Osteocyte (in vitro differentiated cells): ENCODE measurements at regions not wholly inside any gene's neighbourhood (a gene's known extent, or its start where the extent isn't known, plus 50 kb on each side); places are given as distances from the start of the nearest gene placed in this dataset.
A peak's percentile ranks its signal among the peaks of the same experiment; 100 is the strongest.

Source experiments
- DNase-seq: peaks from one replicate; pipeline ENCODE4 v3.0.0; 2021; ENCODE audit warnings: mixed read lengths; ENCODE audit not compliant: unreplicated experiment; ENCODE audit errors: extremely low spot score
- H3K27ac Mint-ChIP-seq: one replicate; pipeline ENCODE4 v1.8.0; 2021; ENCODE audit warnings: mild to moderate bottlenecking, mixed read lengths; ENCODE audit not compliant: unreplicated experiment
- H3K27me3 Mint-ChIP-seq: one replicate; pipeline ENCODE4 v1.8.0; 2021; ENCODE audit warnings: mixed read lengths; ENCODE audit not compliant: unreplicated experiment
- H3K36me3 Mint-ChIP-seq: one replicate; pipeline ENCODE4 v1.8.0; 2021; ENCODE audit warnings: mixed read lengths; ENCODE audit not compliant: unreplicated experiment
- H3K4me1 Mint-ChIP-seq: one replicate; pipeline ENCODE4 v1.8.0; 2021; ENCODE audit warnings: mixed read lengths; ENCODE audit not compliant: unreplicated experiment
- H3K4me3 Mint-ChIP-seq: one replicate; pipeline ENCODE4 v1.8.0; 2021; ENCODE audit warnings: mild to moderate bottlenecking, moderate library complexity, mixed read lengths; ENCODE audit not compliant: unreplicated experiment
- H3K9me3 Mint-ChIP-seq: one replicate; pipeline ENCODE4 v1.8.0; 2021; ENCODE audit warnings: mixed read lengths; ENCODE audit not compliant: unreplicated experiment
- TF ChIP-seq, protein P1 (sequence below): fragments of 200-600 bp; sonication (generic); IDR thresholded peaks from 2 replicates; pipeline ENCODE4 v1.5.0; 2021; ENCODE audit warnings: antibody characterized with exemption, mild to moderate bottlenecking, moderate library complexity

DNA sequence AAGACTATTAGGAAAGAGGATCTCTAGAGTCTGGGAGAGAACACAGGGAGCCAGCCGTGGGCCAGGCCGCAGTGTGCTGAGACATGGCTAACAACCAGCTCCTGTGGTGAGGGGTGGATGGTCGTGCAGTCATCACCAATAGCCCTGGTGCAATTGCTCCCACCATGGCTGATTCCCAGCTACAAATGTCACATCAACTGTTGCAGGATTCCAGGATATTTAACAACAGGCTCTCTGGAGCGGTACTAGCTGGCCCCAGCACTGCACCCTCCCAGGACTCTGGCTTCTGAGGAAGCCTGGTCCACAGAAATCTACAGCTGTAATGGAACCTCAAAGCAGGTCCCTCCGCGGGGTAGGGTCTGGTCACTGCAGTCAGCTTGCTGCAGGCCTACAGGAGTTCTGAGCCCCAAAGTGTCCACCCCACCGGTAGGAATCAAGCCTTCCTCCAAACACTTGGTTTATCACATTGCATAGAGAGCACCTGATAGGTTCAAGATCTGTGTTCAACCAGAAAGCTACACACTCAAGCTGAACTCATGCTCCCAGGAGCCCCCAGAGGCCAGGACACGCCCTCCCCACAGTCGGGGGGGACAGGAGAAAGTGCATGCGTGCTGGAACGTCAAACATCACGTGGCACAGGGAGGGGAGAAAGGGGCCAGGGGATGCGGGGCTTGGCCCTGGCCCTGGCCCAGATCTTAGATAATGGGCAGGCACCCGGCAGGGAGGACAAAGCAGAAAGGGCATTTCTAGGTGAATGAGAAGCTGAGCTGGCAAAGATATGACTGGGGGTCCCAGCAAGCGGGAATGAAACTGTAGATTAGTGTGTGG is 609.0 kb downstream of the TBC1D22A start:
- DNase-seq, result peak; percentile 68
- peaks cover 6% of the 10 kb centered on the region for H3K9me3 Mint-ChIP-seq
- no peak overlapping the region for H3K27ac Mint-ChIP-seq
- H3K36me3 Mint-ChIP-seq, result no peaks in the 10 kb centered on the region
- no peaks in the 10 kb centered on the region for H3K27me3 Mint-ChIP-seq
- H3K4me1 Mint-ChIP-seq, result no peaks in the 10 kb centered on the region
- H3K4me3 Mint-ChIP-seq, result no peak overlapping the region
- TF ChIP-seq, protein P1, sequence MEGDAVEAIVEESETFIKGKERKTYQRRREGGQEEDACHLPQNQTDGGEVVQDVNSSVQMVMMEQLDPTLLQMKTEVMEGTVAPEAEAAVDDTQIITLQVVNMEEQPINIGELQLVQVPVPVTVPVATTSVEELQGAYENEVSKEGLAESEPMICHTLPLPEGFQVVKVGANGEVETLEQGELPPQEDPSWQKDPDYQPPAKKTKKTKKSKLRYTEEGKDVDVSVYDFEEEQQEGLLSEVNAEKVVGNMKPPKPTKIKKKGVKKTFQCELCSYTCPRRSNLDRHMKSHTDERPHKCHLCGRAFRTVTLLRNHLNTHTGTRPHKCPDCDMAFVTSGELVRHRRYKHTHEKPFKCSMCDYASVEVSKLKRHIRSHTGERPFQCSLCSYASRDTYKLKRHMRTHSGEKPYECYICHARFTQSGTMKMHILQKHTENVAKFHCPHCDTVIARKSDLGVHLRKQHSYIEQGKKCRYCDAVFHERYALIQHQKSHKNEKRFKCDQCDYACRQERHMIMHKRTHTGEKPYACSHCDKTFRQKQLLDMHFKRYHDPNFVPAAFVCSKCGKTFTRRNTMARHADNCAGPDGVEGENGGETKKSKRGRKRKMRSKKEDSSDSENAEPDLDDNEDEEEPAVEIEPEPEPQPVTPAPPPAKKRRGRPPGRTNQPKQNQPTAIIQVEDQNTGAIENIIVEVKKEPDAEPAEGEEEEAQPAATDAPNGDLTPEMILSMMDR, result no peak

DNA sequence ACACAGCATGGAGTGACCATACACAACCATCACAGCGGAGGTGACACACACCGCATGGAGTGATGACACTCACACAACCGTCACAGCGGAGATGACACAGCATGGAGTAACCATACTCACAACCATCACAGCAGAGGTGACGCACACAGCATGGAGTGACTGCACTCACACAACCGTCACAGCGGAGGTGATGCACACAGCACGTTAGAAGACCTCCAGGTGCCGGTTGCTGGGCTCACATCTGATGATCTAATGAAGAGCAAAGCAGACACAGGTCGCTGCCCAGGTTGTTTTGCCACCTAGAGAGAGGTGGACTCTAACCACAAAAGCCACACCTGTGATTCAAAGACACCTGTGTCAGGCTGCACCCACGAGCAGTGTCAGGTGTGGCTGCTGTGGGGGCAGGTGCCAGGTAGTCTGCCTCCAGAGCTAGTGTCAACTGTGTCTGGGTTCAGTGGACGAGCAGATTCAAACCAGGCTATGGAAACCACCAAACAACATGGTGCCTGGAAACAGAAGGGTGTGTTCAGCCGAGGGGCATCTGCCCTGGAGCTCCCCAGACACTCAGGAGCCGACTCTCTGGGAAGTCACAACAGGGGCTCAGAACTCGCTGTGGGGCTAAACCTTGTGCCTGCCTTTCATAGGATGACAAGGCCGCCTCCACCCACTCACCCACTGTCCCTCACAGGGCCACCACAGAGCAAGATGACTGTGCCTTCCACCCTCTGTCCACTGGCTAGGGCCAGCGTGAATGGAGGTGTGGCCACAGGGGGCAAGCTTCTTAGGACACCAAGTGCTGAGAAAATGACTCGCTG is 608.2 kb downstream of the TBC1D22A start:
- TF ChIP-seq, protein P1, result no peak
- DNase-seq, result peak; percentile 79
- peaks cover 9% of the 10 kb centered on the region for H3K9me3 Mint-ChIP-seq
- H3K27me3 Mint-ChIP-seq, result no peaks in the 10 kb centered on the region
- no peak overlapping the region for H3K4me3 Mint-ChIP-seq
- H3K27ac Mint-ChIP-seq, result no peak overlapping the region
- H3K4me1 Mint-ChIP-seq, result no peaks in the 10 kb centered on the region
- H3K36me3 Mint-ChIP-seq, result no peaks in the 10 kb centered on the region

DNA sequence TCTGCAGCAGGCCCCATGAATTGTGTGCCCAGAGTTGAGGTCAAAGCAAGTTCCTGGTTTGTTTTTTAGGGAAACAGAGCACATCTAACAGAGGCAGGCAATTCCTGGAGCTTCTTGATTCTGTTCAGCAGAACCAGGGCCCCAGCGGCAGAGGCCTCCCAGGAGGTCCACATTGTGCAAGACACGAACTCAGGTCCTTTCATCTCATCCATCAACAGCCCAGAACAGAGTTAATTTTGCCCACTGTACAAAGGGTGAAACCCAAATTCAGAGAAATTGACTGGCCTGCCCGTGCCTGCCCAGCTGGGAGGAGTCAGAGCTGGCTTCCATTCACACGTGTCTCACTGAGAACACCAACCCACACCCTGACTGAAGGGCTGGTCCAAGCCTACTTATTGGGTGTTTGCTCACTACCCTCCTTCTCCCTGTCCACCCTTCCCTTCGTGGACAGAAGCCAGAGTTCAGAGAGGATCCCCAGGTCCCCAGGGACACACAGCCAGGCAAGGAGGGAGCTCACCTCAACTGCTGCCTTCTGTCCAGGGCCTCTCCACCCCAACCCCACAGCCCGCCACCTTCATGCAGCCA is 607.1 kb downstream of the TBC1D22A start:
- H3K9me3 Mint-ChIP-seq, result peaks cover 16% of the 10 kb centered on the region
- TF ChIP-seq, protein P1, result no peak
- no peaks in the 10 kb centered on the region for H3K27me3 Mint-ChIP-seq
- no peak overlapping the region for H3K4me3 Mint-ChIP-seq
- no peaks in the 10 kb centered on the region for H3K36me3 Mint-ChIP-seq
- no peak overlapping the region for H3K27ac Mint-ChIP-seq
- DNase-seq, result peak; percentile 78
- H3K4me1 Mint-ChIP-seq, result no peaks in the 10 kb centered on the region

DNA sequence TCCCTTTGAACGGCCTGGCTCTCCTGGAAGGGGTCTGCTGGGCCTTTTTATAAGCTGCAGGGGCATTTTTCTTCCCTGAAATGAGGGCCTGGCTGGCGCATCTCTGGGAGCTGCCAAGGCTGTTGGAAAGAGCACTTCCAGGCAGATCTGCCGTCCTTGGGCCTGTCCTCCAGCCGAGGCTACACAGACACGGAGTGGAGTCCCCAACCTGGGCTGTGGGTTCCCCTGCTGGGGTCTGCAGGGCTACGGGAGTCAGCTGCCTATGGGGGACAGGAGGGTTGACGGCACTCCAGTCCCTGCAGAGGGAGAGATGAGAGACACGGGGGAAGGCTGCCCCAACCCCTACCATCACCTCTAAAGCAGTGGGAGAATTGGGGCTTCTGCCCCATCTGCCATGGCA is 606.6 kb downstream of the TBC1D22A start:
- Mint-ChIP-seq H3K9me3 (peaks cover 18% of the 10 kb centered on the region), H3K4me3 (no peak overlapping the region), H3K4me1 (no peaks in the 10 kb centered on the region), H3K36me3 (no peaks in the 10 kb centered on the region), H3K27ac (no peak overlapping the region), H3K27me3 (no peaks in the 10 kb centered on the region)
- TF ChIP-seq, protein P1, result no peak
- peak; percentile 74 for DNase-seq
